ENCODE measurements at regions not wholly inside any gene's neighbourhood (a gene's known extent, or its start where the extent isn't known, plus 50 kb on each side); places are given as distances from the start of the nearest gene placed in this dataset.

- Histone ChIP-seq H3K9me2 (ENCODE audit: insufficient read depth) (0 out of 2 replicates have a peak, but pooled peaks cover 12% of the 10 kb centered on the region), H3K36me3 (ENCODE audit: insufficient read depth) (0 out of 2 replicates have a peak, but pooled peaks cover 3% of the 10 kb centered on the region), H2AFZ (no peak overlapping the region), H3K27ac (ENCODE audit: low read depth) (no peak overlapping the region), H3K4me1 (ENCODE audit: insufficient read depth) (no peaks in the 10 kb centered on the region), H3F3A (replicated peaks; ENCODE audit: low read depth) (no peaks in the 10 kb centered on the region), H3K4me3 (no peak overlapping the region), H4K20me1 (replicated peaks; ENCODE audit: insufficient read depth) (no peaks in the 10 kb centered on the region), H3K27me3 (ENCODE audit: insufficient read depth) (no peaks in the 10 kb centered on the region), H3K79me2 (replicated peaks; ENCODE audit: insufficient read depth) (no peaks in the 10 kb centered on the region), H3K4me2 (no peak overlapping the region)
- Mint-ChIP-seq H3K4me3 (no peak overlapping the region), H3K36me3 (ENCODE audit: low read depth) (no peaks in the 10 kb centered on the region; the same call in 1 of the 3 replicates), H3K27ac (no peak overlapping the region), H3K9me3 (peaks cover 4% of the 10 kb centered on the region; the same call in 1 of the 3 replicates), H3K4me1 (no peaks in the 10 kb centered on the region), H3K27me3 (ENCODE audit: insufficient read depth, low read depth, poor library complexity) (no peaks in the 10 kb centered on the region)
- ATAC-seq (no peak), DNase-seq (ENCODE audit: low spot score) (no peak)
- TF ChIP-seq REST (IDR thresholded peaks at IDR 0.05; ENCODE audit: unreplicated experiment) (no peak), POLR2AphosphoS5 (IDR thresholded peaks at IDR 0.05; ENCODE audit: low read depth) (no peak), ZNF114 (CRISPR knock-in tag; IDR thresholded peaks at IDR 0.05) (no peak), ETS1 (IDR thresholded peaks at IDR 0.05) (no peak), EZH2 (IDR thresholded peaks at IDR 0.05; ENCODE audit: low read depth, unreplicated experiment) (no peak), CREB1 (CRISPR knock-in tag; IDR thresholded peaks at IDR 0.05; ENCODE audit: low read depth) (no peak), JUNB (IDR thresholded peaks at IDR 0.05; ENCODE audit: unreplicated experiment) (no peak), EZH2phosphoT487 (IDR thresholded peaks at IDR 0.05; ENCODE audit: unreplicated experiment) (no peak), CTCF (conservative IDR thresholded peaks at IDR 0.05; ENCODE audit: low read depth in 2 of 2) (no peak), ZNF331 (CRISPR knock-in tag; IDR thresholded peaks at IDR 0.05; ENCODE audit: low read depth) (no peak), NANOG (IDR thresholded peaks at IDR 0.05; ENCODE audit: borderline replicate concordance) (no peak), ZNF462 (CRISPR knock-in tag; IDR thresholded peaks at IDR 0.05) (no peak), STAT1 (IDR thresholded peaks at IDR 0.05; ENCODE audit: unreplicated experiment) (no peak)
Measured at GRCh38 chr7:16130111-16131110, 290.9 kb downstream of the CRPPA start.

Data from GM23338 (cell line).